H9 (cell line): ENCODE measurements at regions not wholly inside any gene's neighbourhood (a gene's known extent, or its start where the extent isn't known, plus 50 kb on each side); places are given as distances from the start of the nearest gene placed in this dataset.

Source experiments
- DNase-seq: peaks from one replicate; pipeline ENCODE4 v3.0.0-alpha.2; 2017
- H2AFZ ChIP-seq: one replicate; pipeline ENCODE4 v1.6.1; 2013; ENCODE audit warnings: mild to moderate bottlenecking, low read length, control low read depth, moderate library complexity
- H2AK5ac ChIP-seq: 2 replicates; pipeline ENCODE4 v1.6.1; 2013; ENCODE audit warnings: low read length, control low read depth, mixed read lengths; ENCODE audit not compliant: insufficient read length
- H2BK120ac ChIP-seq: one replicate; pipeline ENCODE4 v1.6.1; 2013; ENCODE audit warnings: low read depth, mild to moderate bottlenecking, low read length, control low read depth, inconsistent platforms; ENCODE audit not compliant: poor library complexity, severe bottlenecking
- H2BK12ac ChIP-seq: 2 replicates; pipeline ENCODE4 v1.6.1; 2013; ENCODE audit warnings: low read length, control low read depth, mixed read lengths, low read depth; ENCODE audit not compliant: insufficient read length
- H2BK15ac ChIP-seq: 2 replicates; pipeline ENCODE4 v1.6.1; 2013; ENCODE audit warnings: low read depth, low read length, control low read depth
- H2BK20ac ChIP-seq: one replicate; pipeline ENCODE4 v1.6.1; 2013; ENCODE audit warnings: low read depth, mild to moderate bottlenecking, low read length, control low read depth, inconsistent platforms; ENCODE audit not compliant: poor library complexity, severe bottlenecking
- H2BK5ac ChIP-seq: 2 replicates; pipeline ENCODE4 v1.6.1; 2013; ENCODE audit warnings: low read length, control low read depth, mixed read lengths; ENCODE audit not compliant: insufficient read length
- H3K14ac ChIP-seq: 2 replicates; pipeline ENCODE4 v1.6.1; 2013; ENCODE audit warnings: low read length, control low read depth; ENCODE audit not compliant: insufficient read depth
- H3K18ac ChIP-seq: 2 replicates; pipeline ENCODE4 v1.6.1; 2013; ENCODE audit warnings: low read depth, mild to moderate bottlenecking, mixed read lengths, low read length, control low read depth; ENCODE audit not compliant: insufficient read length
- H3K23ac ChIP-seq: 2 replicates; pipeline ENCODE4 v1.6.1; 2013; ENCODE audit warnings: low read length, control low read depth, mixed read lengths, low read depth; ENCODE audit not compliant: insufficient read length
- H3K23me2 ChIP-seq: 2 replicates; pipeline ENCODE4 v1.6.1; 2013; ENCODE audit warnings: low read depth, mild to moderate bottlenecking, mixed read lengths, low read length, control low read depth; ENCODE audit not compliant: insufficient read length, poor library complexity, severe bottlenecking
- H3K27ac ChIP-seq: 2 replicates; pipeline ENCODE4 v1.5.1; 2013; ENCODE audit warnings: low read length, control low read depth, mixed read lengths, low read depth; ENCODE audit not compliant: insufficient read length
- H3K27me3 ChIP-seq: 2 replicates; pipeline ENCODE4 v1.6.1; 2013; ENCODE audit warnings: low read length, control low read depth, inconsistent platforms; ENCODE audit not compliant: insufficient read depth
- H3K4ac ChIP-seq: 2 replicates; pipeline ENCODE4 v1.6.1; 2013; ENCODE audit warnings: low read depth, mild to moderate bottlenecking, control low read depth, inconsistent platforms, low read length, moderate library complexity
- H3K4me1 ChIP-seq: 2 replicates; pipeline ENCODE4 v1.6.1; 2013; ENCODE audit warnings: low read length, control low read depth, inconsistent platforms; ENCODE audit not compliant: insufficient read depth
- H3K4me2 ChIP-seq: 2 replicates; pipeline ENCODE4 v1.6.1; 2013; ENCODE audit warnings: low read length, control low read depth, mixed read lengths; ENCODE audit not compliant: insufficient read length, insufficient read depth
- H3K56ac ChIP-seq: 2 replicates; pipeline ENCODE4 v1.6.1; 2013; ENCODE audit warnings: low read depth, mild to moderate bottlenecking, mixed read lengths, low read length, control low read depth; ENCODE audit not compliant: insufficient read length
- H3K79me1 ChIP-seq: 2 replicates; pipeline ENCODE4 v1.6.1; 2013; ENCODE audit warnings: low read depth, mild to moderate bottlenecking, moderate library complexity, low read length, control low read depth, inconsistent platforms; ENCODE audit not compliant: insufficient read depth, poor library complexity, severe bottlenecking
- H3K79me2 ChIP-seq: 2 replicates; pipeline ENCODE4 v1.6.1; 2013; ENCODE audit warnings: low read length, control low read depth, inconsistent platforms; ENCODE audit not compliant: insufficient read depth
- H3K9ac ChIP-seq: 2 replicates; pipeline ENCODE4 v1.6.1; 2013; ENCODE audit warnings: low read length, control low read depth, mixed read lengths; ENCODE audit not compliant: insufficient read length; ENCODE audit errors: extremely low read depth
- H3K9me3 ChIP-seq: one replicate; pipeline ENCODE4 v1.6.1; 2013; ENCODE audit warnings: low read depth, low read length, inconsistent platforms; ENCODE audit not compliant: control insufficient read depth
- H3T11ph ChIP-seq: one replicate; pipeline ENCODE4 v1.6.1; 2013; ENCODE audit warnings: mild to moderate bottlenecking, low read length, control low read depth, inconsistent platforms
- H4K20me1 ChIP-seq: one replicate; pipeline ENCODE4 v1.6.1; 2013; ENCODE audit not compliant: control insufficient read depth, insufficient read length, insufficient read depth
- H4K5ac ChIP-seq: 2 replicates; pipeline ENCODE4 v1.6.1; 2013; ENCODE audit warnings: low read depth, mild to moderate bottlenecking, mixed read lengths, low read length, control low read depth; ENCODE audit not compliant: insufficient read length
- H4K8ac ChIP-seq: replicated peaks from 2 replicates; pipeline ENCODE4 v1.6.1; 2013; ENCODE audit warnings: low read length, control low read depth, mixed read lengths, low read depth; ENCODE audit not compliant: insufficient read length
- H4K91ac ChIP-seq: 2 replicates; pipeline ENCODE4 v1.6.1; 2013; ENCODE audit warnings: low read depth, mild to moderate bottlenecking, moderate library complexity, mixed read lengths, low read length, control low read depth; ENCODE audit not compliant: insufficient read length
- H3K27ac Mint-ChIP-seq, 3 experiments: 2 replicates in 2 of 3; 3 replicates in 1 of 3; pipeline ENCODE4 v1.8.0; 2020 to 2021; ENCODE audit warnings: mixed read lengths in 3 of 3, mild to moderate bottlenecking in 1 of 3, moderate library complexity in 1 of 3
- H3K27me3 Mint-ChIP-seq: 2 replicates; pipeline ENCODE4 v1.8.0; 2021; ENCODE audit warnings: low read depth, mild to moderate bottlenecking, moderate library complexity, mixed read lengths
- H3K36me3 Mint-ChIP-seq, 3 experiments: 2 replicates in 2 of 3; 3 replicates in 1 of 3; pipeline ENCODE4 v1.8.0; 2020 to 2021; ENCODE audit warnings: low read depth in 3 of 3, mixed read lengths in 3 of 3; ENCODE audit not compliant: insufficient read depth in 1 of 3
- H3K4me1 Mint-ChIP-seq, 2 experiments: 2 replicates each; pipeline ENCODE4 v1.8.0; 2020; ENCODE audit warnings: mixed read lengths in 2 of 2
- H3K4me3 Mint-ChIP-seq, 2 experiments: 2 replicates in 1 of 2; 3 replicates in 1 of 2; pipeline ENCODE4 v1.8.0; 2020 to 2021; ENCODE audit warnings: mild to moderate bottlenecking in 2 of 2, mixed read lengths in 2 of 2, moderate library complexity in 1 of 2
- H3K9me3 Mint-ChIP-seq, 2 experiments: 2 replicates in 1 of 2; 3 replicates in 1 of 2; pipeline ENCODE4 v1.8.0; 2020; ENCODE audit warnings: mild to moderate bottlenecking in 2 of 2, mixed read lengths in 2 of 2, moderate library complexity in 1 of 2
- WGBS: extraction: QIAGEN DNeasy Blood & Tissue Kit; methylation state at CpG from one replicate; pipeline ENCODE4 v1.1.7; 2013; ENCODE audit warnings: missing lambda C conversion rate, low lambda C conversion rate, mixed read lengths; ENCODE audit not compliant: insufficient read length; ENCODE audit errors: extremely low coverage; 5-methylcytosine and 5-hydroxymethylcytosine counted together
- TF ChIP-seq, protein P1 (sequence below): fragments of 200-600 bp; sonication (generic); conservative IDR thresholded peaks from 3 replicates; pipeline ENCODE4 v1.8.0; 2021; ENCODE audit warnings: antibody characterized with exemption, mild to moderate bottlenecking

DNA sequence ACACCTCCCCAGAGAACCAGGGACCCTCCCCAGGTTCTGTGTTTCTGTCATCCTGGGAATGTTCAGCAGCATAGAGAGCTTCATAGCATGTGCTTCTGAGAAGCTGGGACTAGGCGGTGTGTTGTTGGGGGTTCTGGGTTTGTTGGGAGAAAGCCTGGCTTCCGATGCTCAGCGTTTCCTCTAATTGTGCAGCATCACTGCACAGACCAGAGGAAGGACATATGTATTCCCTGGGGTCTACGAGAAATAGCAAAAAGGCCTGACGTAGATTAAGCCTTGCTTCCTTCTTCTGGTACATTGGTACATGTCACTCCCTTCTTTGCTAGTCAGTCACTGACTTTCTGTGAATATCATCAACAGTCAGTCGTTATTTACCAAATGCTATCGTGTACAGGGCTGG, 96.9 kb upstream of the SGK1 start:
- H3K4ac ChIP-seq: no peak overlapping the region
- no CpG with 5 or more reads among the region's 7 CpGs for WGBS
- Mint-ChIP-seq H3K27ac (no peak overlapping the region), H3K9me3 (peaks cover 18 to 27% of the 10 kb centered on the region in 2 experiments), H3K36me3 (peaks cover 5 to 22% (median 7%) of the 10 kb centered on the region in 3 experiments; a peak in 5 of 7 replicates), H3K27me3 (no peaks in the 10 kb centered on the region; the same call in 1 of the 2 replicates), H3K4me1 (peaks cover 4 to 6% of the 10 kb centered on the region in 2 experiments), H3K4me3 (no peak overlapping the region)
- H3K4me1 ChIP-seq: no peaks in the 10 kb centered on the region
- no peak overlapping the region for H3K18ac ChIP-seq
- no peak overlapping the region for H2BK12ac ChIP-seq
- no peaks in the 10 kb centered on the region for H3K79me2 ChIP-seq
- no peaks in the 10 kb centered on the region for H3K27me3 ChIP-seq
- no peaks in the 10 kb centered on the region for H4K20me1 ChIP-seq
- no peak overlapping the region for H3T11ph ChIP-seq
- DNase-seq: no peak
- H3K23me2 ChIP-seq: no peaks in the 10 kb centered on the region
- H3K14ac ChIP-seq: no peak overlapping the region
- TF ChIP-seq, protein P1, sequence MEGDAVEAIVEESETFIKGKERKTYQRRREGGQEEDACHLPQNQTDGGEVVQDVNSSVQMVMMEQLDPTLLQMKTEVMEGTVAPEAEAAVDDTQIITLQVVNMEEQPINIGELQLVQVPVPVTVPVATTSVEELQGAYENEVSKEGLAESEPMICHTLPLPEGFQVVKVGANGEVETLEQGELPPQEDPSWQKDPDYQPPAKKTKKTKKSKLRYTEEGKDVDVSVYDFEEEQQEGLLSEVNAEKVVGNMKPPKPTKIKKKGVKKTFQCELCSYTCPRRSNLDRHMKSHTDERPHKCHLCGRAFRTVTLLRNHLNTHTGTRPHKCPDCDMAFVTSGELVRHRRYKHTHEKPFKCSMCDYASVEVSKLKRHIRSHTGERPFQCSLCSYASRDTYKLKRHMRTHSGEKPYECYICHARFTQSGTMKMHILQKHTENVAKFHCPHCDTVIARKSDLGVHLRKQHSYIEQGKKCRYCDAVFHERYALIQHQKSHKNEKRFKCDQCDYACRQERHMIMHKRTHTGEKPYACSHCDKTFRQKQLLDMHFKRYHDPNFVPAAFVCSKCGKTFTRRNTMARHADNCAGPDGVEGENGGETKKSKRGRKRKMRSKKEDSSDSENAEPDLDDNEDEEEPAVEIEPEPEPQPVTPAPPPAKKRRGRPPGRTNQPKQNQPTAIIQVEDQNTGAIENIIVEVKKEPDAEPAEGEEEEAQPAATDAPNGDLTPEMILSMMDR: no peak
- H3K27ac ChIP-seq: no peak overlapping the region
- H3K9me3 ChIP-seq: no peaks in the 10 kb centered on the region
- no peak overlapping the region for H3K4me2 ChIP-seq
- H3K9ac ChIP-seq: no peak overlapping the region
- no peaks in the 10 kb centered on the region for H3K79me1 ChIP-seq
- no peak overlapping the region for H2BK120ac ChIP-seq
- no peak overlapping the region for H2BK20ac ChIP-seq
- no peak overlapping the region for H2AFZ ChIP-seq
- H4K5ac ChIP-seq: no peak overlapping the region
- no peak overlapping the region for H3K56ac ChIP-seq
- no peak overlapping the region for H2BK15ac ChIP-seq
- H3K23ac ChIP-seq: no peak overlapping the region
- no peak overlapping the region for H2BK5ac ChIP-seq
- no peak overlapping the region for H2AK5ac ChIP-seq
- no peak overlapping the region for H4K8ac ChIP-seq
- H4K91ac ChIP-seq: no peak overlapping the region
